Activated CD8-positive, alpha-beta memory T cell treated with anti-CD3 and anti-CD28 coated beads, Interleukin-2, amount 50 U/mL, for 4 hours (primary cell): ENCODE measurements at regions not wholly inside any gene's neighbourhood (a gene's known extent, or its start where the extent isn't known, plus 50 kb on each side); places are given as distances from the start of the nearest gene placed in this dataset.

ENCODE experiments used
- DNase-seq: peaks from one replicate; pipeline ENCODE4 v3.0.0-alpha.2; 2020

GRCh38 chr9:27625751-27626150 is 52.5 kb upstream of the C9orf72 start:
- no peak for DNase-seq

DNA sequence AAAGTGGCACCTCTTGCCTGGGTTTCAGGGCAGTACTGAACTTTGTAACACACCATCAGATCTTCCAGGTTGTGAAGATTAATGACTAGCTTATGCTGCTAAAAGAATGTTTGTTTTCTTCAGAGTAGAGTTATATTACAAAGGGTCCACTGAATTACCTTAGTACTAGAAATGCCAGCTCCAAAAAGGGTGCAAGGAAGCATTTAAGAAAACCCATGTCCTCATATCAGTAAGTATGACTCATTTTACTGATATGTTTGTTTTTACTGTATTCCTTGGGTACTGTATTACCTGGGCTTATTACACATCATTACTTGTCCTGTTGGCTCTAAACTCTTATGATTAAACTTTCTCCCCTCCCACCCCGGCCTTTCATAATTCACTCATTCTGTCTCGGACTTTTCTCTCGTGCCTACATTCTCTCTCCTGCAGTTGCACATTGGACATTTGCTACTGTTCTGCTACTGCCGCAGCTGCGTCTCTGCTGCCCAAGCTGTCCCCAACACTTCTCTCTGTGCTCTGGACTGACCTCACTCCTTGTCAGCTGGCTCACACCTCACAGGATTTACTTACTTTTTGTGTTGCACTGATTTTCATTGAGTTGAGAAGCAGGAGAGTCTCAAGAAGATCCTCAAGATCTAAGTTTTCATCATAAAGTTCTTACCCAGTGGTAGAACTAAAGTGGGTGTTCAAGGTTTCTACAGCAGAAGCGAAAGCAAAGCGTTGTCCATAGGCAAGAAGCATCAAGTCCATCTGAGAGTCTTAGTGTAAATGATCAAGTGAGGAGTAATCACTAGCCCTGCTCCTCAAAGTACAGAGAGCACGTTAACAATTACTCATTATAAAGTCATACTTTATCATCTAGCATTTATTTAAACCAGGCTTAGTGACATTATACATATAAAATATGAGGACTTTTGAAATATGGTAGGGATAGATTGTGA is 53.2 kb upstream of the C9orf72 start:
- no peak for DNase-seq

- DNase-seq, result no peak
These were observed 53.9 kb upstream of the C9orf72 start for GRCh38 chr9:27627188-27627564.

DNA sequence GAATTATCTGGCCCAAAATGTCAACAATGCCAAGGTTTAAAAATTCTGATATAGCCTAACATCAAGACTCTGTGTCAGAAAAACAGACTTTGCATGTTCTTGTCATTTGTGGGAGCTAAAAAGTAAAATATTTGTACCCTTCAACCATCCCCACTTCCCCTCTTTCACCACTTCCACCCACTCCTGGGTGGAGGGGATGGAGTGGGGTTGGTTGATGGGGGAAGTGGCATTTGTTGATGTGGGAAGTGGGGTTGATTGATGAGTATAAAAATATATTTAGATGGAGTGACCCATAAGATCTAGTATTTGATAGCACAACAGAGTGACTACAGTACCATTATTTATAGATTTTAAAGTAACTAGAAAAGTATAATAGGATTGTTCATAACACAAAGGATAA is 55.0 kb upstream of the C9orf72 start:
- DNase-seq, result no peak

DNA sequence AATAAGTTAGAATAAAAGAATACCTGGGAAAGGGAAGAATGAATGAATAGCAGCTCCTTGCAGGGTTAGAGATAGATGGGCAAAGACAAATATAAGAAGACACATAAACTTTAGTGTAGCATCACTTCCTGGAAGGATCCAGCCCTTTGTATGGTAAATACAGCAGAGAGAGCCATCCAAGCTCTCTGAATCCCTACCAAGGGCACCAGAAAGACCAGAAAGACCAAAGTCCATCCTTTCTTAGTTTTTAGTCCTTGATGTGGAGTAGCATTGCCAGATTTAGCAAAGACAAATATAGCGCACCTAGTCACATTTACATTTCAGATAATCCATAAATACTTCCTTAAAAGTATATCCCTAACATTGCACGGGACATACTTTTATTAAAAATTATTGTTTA is 56.1 kb upstream of the C9orf72 start:
- DNase-seq, result no peak

- DNase-seq, result no peak
These were observed 59.0 kb upstream of the C9orf72 start for GRCh38 chr9:27632254-27632653.

- no peak for DNase-seq
These were observed 60.5 kb upstream of the C9orf72 start for GRCh38 chr9:27633764-27634163.

DNA sequence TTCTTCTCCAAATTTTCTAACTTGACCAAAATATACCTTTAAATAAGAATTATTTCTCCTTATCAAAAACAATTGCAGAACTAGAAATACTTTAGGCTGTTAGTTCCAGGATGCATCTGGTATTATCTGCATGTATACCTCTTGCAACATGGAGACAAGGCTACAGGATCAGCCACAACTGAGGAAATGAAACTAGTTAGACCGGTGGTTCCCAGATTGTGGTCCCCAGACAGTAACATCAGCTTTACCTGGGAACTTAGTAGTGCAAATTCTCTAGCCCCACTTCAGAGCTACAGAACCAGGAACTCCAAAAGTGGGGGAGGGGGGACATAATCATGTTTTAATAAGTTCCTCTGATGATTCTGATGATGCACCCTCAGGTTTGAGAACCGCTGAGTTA is 61.6 kb upstream of the C9orf72 start:
- DNase-seq, result no peak

GRCh38 chr9:27638716-27639115 is 65.4 kb upstream of the C9orf72 start:
- no peak for DNase-seq

- DNase-seq, result no peak
These were observed 72.0 kb upstream of the C9orf72 start for GRCh38 chr9:27645161-27645840.

- DNase-seq, result no peak
These were observed 80.0 kb upstream of the C9orf72 start for GRCh38 chr9:27653246-27653645.

- no peak for DNase-seq
These were observed 80.7 kb upstream of the C9orf72 start for GRCh38 chr9:27653957-27654356.

DNA sequence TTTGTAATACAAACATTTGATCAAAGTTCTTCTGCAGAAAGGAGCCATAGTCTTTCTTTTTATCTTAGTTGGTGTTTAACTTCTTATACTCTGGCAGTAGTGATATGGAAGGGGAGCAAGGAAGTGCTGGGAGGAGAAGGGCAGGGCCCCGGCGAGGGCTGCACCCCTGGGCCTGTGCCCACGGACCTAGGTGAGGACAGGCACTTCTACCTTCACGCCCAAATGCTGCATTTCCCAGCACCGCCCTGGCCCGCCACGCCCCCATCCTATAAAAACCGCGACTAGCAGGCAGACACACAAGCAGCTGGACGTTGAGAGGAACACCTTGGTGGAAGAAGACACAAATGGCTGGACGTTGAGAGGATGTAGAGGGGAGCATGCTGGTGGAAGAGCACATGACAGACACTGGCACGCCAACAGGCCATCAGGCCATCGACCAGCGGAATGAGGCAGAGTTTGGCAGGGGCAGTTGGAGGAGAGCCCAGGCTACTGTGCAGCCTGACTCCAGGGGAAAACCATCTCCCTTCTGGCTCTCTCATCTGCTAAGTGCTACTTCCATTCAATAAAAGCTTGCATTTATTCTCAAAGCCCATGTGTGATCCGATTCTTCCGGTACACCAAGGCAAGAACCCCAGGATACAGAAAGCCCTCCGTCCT is 81.5 kb upstream of the C9orf72 start:
- no peak for DNase-seq

DNA sequence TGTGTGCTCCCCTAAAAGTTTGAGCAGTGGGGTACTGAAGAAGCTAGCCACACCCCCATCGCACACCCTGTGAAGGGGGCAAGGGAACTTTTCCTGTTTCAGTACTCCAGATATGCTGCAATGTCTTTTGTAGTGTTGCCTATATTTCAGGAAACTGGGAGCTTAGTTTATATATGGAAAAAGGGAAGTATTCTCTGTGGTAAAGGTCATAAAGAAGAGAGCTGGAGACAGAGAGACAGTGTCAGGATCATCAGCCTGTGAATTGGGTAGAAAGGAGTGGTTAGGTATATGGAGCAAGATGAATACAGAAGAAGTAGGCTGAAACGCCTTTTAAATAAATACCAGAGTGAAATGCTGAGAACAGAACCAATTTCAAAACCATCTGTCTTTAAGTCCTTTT is 82.2 kb upstream of the C9orf72 start:
- DNase-seq, result no peak

DNA sequence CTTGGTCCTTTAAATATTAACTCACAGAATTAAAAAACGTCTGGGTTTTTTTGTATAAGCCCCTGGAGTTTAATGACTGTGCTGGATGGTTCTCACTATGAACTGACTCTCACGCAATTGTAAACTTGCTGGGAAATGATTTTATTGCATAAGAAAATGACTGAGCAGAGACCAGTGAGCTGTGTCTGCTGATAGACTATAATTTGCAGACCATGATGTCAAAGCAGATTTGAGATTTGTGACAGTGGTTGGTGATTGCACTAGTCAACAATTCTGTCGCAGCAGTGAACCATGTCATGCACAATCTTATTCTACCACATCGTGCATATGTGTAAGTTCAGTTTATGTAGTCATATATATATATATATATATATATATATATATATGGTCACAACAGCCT is 85.7 kb upstream of the C9orf72 start:
- DNase-seq, result no peak

DNA sequence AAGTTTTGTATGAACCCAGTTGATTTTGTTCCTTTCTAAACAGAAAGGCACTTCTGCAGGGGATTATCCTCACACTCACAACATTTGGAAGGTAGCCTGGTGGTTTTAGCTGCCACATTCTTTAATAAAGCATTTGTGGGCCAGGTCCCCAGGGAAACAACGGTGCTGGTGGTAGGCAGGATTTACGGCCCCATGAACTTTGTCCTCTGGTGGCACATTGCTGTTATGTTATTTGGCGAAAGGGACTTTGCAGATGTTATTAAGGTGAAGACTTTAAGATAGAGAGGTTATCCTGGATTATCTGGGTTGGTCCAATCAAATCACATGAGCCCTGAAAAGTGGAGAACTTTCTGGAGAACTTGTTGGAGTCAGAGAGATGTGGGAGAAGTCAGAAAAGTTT is 86.3 kb upstream of the C9orf72 start:
- DNase-seq, result no peak

- DNase-seq, result no peak
These were observed 86.9 kb upstream of the C9orf72 start for GRCh38 chr9:27660148-27660547.

GRCh38 chr9:27663526-27663925 is 90.2 kb upstream of the C9orf72 start:
- DNase-seq, result no peak

GRCh38 chr9:27664121-27664779 is 91.0 kb upstream of the C9orf72 start:
- no peak for DNase-seq

GRCh38 chr9:27665136-27665535 is 91.9 kb upstream of the C9orf72 start:
- DNase-seq, result no peak

DNA sequence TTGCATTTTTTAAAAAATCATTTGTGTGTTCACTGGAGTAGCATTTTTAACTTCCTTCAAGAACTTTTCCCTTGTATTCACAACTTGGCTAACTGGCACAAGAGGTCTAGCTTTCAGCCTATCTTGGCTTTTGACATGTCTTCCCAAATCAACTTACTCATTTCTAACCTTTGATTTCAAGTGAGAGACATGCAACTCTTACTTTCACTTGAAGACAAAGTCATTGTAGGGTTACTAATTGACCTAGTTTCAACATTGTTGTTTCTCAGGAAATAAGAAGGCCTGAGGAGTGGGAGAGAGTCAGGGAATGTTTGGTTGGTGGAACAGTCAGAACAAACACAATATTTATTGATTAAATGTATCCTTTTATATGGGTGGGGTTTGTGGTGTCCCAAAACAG is 95.0 kb upstream of the C9orf72 start:
- no peak for DNase-seq

- no peak for DNase-seq
These were observed 98.4 kb upstream of the C9orf72 start for GRCh38 chr9:27671636-27672035.

DNA sequence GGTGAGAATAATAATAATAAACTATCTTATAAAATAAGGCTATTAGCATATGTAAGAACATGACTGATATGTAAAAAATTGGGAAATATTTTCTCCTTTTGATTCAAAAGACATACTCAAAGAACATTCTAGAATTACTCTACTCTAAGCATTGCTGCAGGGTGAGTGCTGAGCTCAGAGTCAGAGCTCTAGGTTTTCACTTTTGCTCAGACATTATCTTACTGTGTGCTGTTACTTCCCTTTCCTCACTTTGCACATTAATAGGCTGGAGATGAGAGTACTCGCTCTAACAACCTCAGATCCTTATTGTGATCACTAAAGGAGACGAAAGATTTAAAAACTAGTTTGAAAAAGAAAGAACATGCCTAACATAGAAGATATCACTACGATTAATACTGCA is 99.4 kb upstream of the C9orf72 start:
- no peak for DNase-seq
